GM18498 (cell line): ENCODE measurements at regions not wholly inside any gene's neighbourhood (a gene's known extent, or its start where the extent isn't known, plus 50 kb on each side); places are given as distances from the start of the nearest gene placed in this dataset.

Experiments used
- ATAC-seq: cut with Tn5 transposase; IDR thresholded peaks from one replicate; pipeline ENCODE4 v1.9.1; 2021; ENCODE audit warnings: mild to moderate bottlenecking, moderate library complexity; ENCODE audit not compliant: unreplicated experiment

- ATAC-seq: no peak
Observed at GRCh38 chr6:135791441-135791840, 60.1 kb upstream of the PDE7B start.

- ATAC-seq: no peak
Observed at GRCh38 chr6:135796643-135797305, 54.7 kb upstream of the PDE7B start.

GRCh38 chr6:135797361-135797760 lies 54.1 kb upstream of the PDE7B start:
- ATAC-seq: no peak

GRCh38 chr6:135798751-135799515 lies 52.6 kb upstream of the PDE7B start:
- no peak for ATAC-seq
